WERI-Rb-1 (cell line): ENCODE measurements at regions not wholly inside any gene's neighbourhood (a gene's known extent, or its start where the extent isn't known, plus 50 kb on each side); places are given as distances from the start of the nearest gene placed in this dataset.

Experiments
- DNase-seq: peaks from one replicate; pipeline ENCODE4 v3.0.0-alpha.2; 2020
- H3K27ac ChIP-seq: fragments of 250-450 bp; sonication (Bioruptor Pico); 2 replicates; pipeline ENCODE4 v1.5.1; 2020; ENCODE audit warnings: mild to moderate bottlenecking, moderate library complexity
- H3K27me3 ChIP-seq: fragments of 250-450 bp; sonication (Bioruptor Pico); 2 replicates; pipeline ENCODE4 v1.5.1; 2021; ENCODE audit warnings: mild to moderate bottlenecking, low read depth, moderate library complexity; ENCODE audit not compliant: insufficient read depth, severe bottlenecking
- H3K36me3 ChIP-seq: fragments of 250-450 bp; sonication (Bioruptor Pico); 2 replicates; pipeline ENCODE4 v1.5.1; 2020; ENCODE audit warnings: mild to moderate bottlenecking, moderate library complexity
- H3K4me3 ChIP-seq: 2 replicates; pipeline ENCODE4 v1.5.1; 2011; ENCODE audit warnings: low read depth, mild to moderate bottlenecking, control low read depth, low read length
- H3K9me3 ChIP-seq: fragments of 250-450 bp; sonication (Bioruptor Pico); 2 replicates; pipeline ENCODE4 v1.5.1; 2021; ENCODE audit warnings: mild to moderate bottlenecking, moderate library complexity; ENCODE audit not compliant: severe bottlenecking
- CTCF ChIP-seq: IDR thresholded peaks from 2 replicates; pipeline ENCODE4 v1.5.1; 2011; ENCODE audit warnings: low read depth, mild to moderate bottlenecking, control low read depth, inconsistent platforms, low read length

GRCh38 chr11:96758957-96759356 lies 369.1 kb downstream of the JRKL start:
- TF ChIP-seq CTCF = no peak
- H3K27me3 ChIP-seq = no peaks in the 10 kb centered on the region
- H3K9me3 ChIP-seq = no peaks in the 10 kb centered on the region
- no peak for DNase-seq
- H3K27ac ChIP-seq = no peak overlapping the region
- H3K4me3 ChIP-seq = no peak overlapping the region
- no peaks in the 10 kb centered on the region for H3K36me3 ChIP-seq

GRCh38 chr11:96760306-96760705 lies 370.5 kb downstream of the JRKL start:
- Histone ChIP-seq H3K27ac (no peak overlapping the region), H3K27me3 (no peaks in the 10 kb centered on the region), H3K4me3 (no peak overlapping the region), H3K9me3 (no peaks in the 10 kb centered on the region), H3K36me3 (no peaks in the 10 kb centered on the region)
- DNase-seq = no peak
- no peak for TF ChIP-seq CTCF

GRCh38 chr11:96760815-96761214 lies 371.0 kb downstream of the JRKL start:
- Histone ChIP-seq H3K36me3 (no peaks in the 10 kb centered on the region), H3K27ac (no peak overlapping the region), H3K4me3 (no peak overlapping the region), H3K27me3 (no peaks in the 10 kb centered on the region), H3K9me3 (no peaks in the 10 kb centered on the region)
- DNase-seq = no peak
- no peak for TF ChIP-seq CTCF

- no peak overlapping the region for H3K27ac ChIP-seq
- H3K36me3 ChIP-seq = no peaks in the 10 kb centered on the region
- no peak overlapping the region for H3K4me3 ChIP-seq
- no peak for DNase-seq
- TF ChIP-seq CTCF = no peak
- no peaks in the 10 kb centered on the region for H3K9me3 ChIP-seq
- H3K27me3 ChIP-seq = no peaks in the 10 kb centered on the region
Measured at GRCh38 chr11:96761451-96761850, 371.6 kb downstream of the JRKL start.

DNA sequence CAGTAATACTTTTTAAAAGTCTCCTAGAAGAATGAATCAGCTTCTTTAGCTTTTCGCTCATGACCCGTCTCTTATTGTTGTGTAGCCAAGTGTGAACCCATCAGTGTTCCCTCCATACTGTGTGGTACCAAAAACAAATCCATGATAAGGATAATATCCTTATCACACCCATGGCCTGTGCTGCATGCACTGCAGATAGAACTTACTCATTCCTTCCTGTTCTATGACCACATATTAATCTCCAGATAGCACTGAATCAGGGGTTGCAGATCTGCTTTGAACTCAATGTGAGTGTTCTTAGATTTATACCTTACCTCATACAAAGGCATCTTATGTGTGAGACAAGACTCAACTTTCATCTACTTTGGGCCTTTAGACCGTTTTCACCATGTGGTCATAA lies 373.4 kb downstream of the JRKL start:
- no peak overlapping the region for H3K4me3 ChIP-seq
- no peaks in the 10 kb centered on the region for H3K36me3 ChIP-seq
- peaks cover 2% of the 10 kb centered on the region for H3K9me3 ChIP-seq
- no peak for TF ChIP-seq CTCF
- no peaks in the 10 kb centered on the region for H3K27me3 ChIP-seq
- H3K27ac ChIP-seq = no peak overlapping the region
- DNase-seq = no peak

- TF ChIP-seq CTCF = no peak
- Histone ChIP-seq H3K9me3 (no peaks in the 10 kb centered on the region), H3K36me3 (no peaks in the 10 kb centered on the region), H3K27me3 (no peaks in the 10 kb centered on the region), H3K27ac (no peak overlapping the region), H3K4me3 (no peak overlapping the region)
- no peak for DNase-seq
Measured at GRCh38 chr11:96778272-96778671, 388.5 kb downstream of the JRKL start.
